ENCODE measurements at regions not wholly inside any gene's neighbourhood (a gene's known extent, or its start where the extent isn't known, plus 50 kb on each side); places are given as distances from the start of the nearest gene placed in this dataset.
"Not testable (repeated sequence)": the region's sequence is repeated elsewhere in the genome, so short reads cannot be mapped to it uniquely, and the experiment has no call there.

- Mint-ChIP-seq H3K27me3 (peaks cover 9 to 10% (median 9%) of the 10 kb centered on the region in 3 donors), H3K4me1 (peaks cover 2 to 13% (median 5%) of the 10 kb centered on the region in 3 donors)
- H3K9me3 Mint-ChIP-seq; DNase-seq; H3K36me3 Mint-ChIP-seq; H3K27ac Mint-ChIP-seq; H3K4me3 Mint-ChIP-seq; ATAC-seq (ENCODE audit: low read depth in 2 of 2): not testable (repeated sequence)
Measured at GRCh38 chr1:148341729-148342128, 141.4 kb downstream of the PPIAL4G start.

- H3K36me3 Mint-ChIP-seq; ATAC-seq (ENCODE audit: low read depth in 2 of 2); DNase-seq; H3K27me3 Mint-ChIP-seq; H3K9me3 Mint-ChIP-seq: not testable (repeated sequence)
- peak overlapping the region in 7 of 8 donors; percentile 1 to 99 (median 89) for H3K4me3 Mint-ChIP-seq
- peak overlapping the region; percentile 15 to 100 (median 100) for H3K27ac Mint-ChIP-seq
- peaks cover 26 to 32% (median 28%) of the 10 kb centered on the region in 3 donors for H3K4me1 Mint-ChIP-seq
Measured at GRCh38 chr1:148336121-148336918, 146.8 kb downstream of the PPIAL4G start.

DNA sequence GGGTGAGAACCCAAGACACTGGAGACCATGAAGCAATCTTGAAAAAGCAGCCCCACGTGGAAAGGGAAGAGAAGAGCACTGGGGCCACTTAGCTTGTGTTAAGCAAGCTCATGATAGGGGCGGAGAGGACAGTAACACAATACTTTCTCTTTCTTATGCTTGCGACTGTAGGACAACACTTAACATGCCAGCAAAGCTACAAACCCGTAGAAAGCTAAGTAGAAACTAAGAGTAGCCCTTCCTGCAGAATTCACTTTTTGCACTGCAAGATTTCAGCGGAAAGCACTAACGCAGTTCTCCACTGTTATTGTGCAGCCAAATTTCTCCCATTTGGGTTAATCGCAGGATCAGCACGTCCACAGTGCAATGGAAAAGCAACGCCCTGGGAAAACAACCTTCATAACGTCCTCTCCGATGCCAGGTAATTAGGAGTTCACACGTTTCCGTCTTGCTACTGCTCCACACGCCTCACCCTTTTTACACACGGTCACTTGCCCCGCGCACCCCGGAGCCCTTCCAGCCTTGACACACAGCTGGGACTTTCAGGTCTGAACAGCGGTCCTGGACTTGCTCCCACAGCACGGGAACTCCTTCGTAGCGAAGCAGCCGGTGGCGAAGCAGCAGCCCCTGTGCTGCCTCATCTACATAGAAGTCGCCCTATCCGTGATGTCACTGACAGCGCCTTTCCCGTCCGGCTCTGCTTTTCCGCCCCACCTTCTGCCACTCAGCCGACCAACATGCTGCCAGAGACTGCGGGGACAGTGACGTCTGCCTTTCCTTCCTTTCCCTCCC is 148.6 kb downstream of the PPIAL4G start:
- Mint-ChIP-seq H3K4me1 (peaks cover 26 to 32% (median 31%) of the 10 kb centered on the region in 3 donors), H3K4me3 (peak overlapping the region; percentile 85 to 99 (median 96)), H3K27me3 (peaks cover 0 to 6% (median 5%) of the 10 kb centered on the region in 3 donors), H3K36me3 (no peaks in the 10 kb centered on the region), H3K9me3 (no peaks in the 10 kb centered on the region), H3K27ac (peak overlapping the region; percentile 99 to 100 (median 100))
- DNase-seq, result peak; percentile 79
- ATAC-seq (ENCODE audit: low read depth in 2 of 2), result peak; percentile 76 to 81

DNA sequence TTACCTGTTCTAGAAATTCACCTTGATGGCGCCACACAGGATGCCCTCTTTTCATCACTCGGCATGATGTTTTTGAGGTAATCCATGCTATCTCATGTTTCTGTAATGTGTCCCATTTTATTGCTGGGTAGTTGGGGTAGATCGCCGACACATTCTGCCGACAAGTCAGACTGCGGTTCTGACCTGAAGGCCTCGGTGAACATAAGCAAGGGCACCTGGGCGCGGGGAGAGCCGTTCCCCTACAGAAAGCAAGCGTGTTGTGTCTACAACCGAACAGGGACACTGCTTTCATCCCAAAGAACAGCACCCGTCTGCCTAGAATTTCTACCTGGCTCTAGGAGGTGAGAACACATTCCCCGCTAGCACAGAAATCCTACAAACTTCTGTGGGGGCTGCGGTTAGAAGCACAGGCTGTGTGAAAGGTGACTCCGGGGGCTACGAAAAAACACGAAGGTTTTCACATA is 149.2 kb downstream of the PPIAL4G start:
- Mint-ChIP-seq H3K9me3 (no peaks in the 10 kb centered on the region), H3K27me3 (peaks cover 0 to 13% (median 11%) of the 10 kb centered on the region in 3 donors), H3K27ac (peak overlapping the region; percentile 99 to 100 (median 100)), H3K36me3 (no peaks in the 10 kb centered on the region), H3K4me1 (peaks cover 26 to 35% (median 32%) of the 10 kb centered on the region in 3 donors), H3K4me3 (peak overlapping the region; percentile 85 to 99 (median 96))
- ATAC-seq (ENCODE audit: low read depth in 2 of 2), result no peak
- no peak for DNase-seq

- ATAC-seq (ENCODE audit: low read depth in 2 of 2), result no peak
- no peak for DNase-seq
- H3K27ac Mint-ChIP-seq, result no peak overlapping the region
- peaks cover 2 to 12% (median 4%) of the 10 kb centered on the region in 3 donors for H3K4me1 Mint-ChIP-seq
- H3K27me3 Mint-ChIP-seq, result peaks cover 4 to 24% (median 21%) of the 10 kb centered on the region in 3 donors
- peak overlapping the region in 1 of 8 donors; percentile 62 for H3K4me3 Mint-ChIP-seq
- peaks cover 0 to 2% (median 0%) of the 10 kb centered on the region in 7 donors for H3K9me3 Mint-ChIP-seq
- no peaks in the 10 kb centered on the region for H3K36me3 Mint-ChIP-seq
Measured at GRCh38 chr1:148328884-148329283, 154.2 kb downstream of the PPIAL4G start.

DNA sequence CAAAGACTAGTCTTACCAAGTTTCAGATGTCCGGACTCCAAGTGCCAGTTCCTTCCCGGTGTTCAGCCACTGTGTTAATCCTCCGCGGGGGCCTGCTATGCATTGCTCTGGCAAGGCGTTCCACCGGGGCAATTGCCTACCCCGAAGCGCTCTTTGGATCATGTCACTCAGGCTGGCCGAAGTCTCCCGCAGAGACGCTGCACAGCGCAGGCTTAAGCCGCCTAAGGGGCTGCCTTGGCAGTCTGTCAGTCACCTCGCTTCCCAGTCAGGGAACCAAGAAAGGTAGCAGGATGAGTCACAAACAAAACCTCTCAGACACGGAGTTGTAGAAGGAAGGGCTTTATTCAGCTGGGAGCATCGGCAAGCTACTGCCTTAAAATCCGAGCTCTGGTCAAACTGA is 158.1 kb downstream of the PPIAL4G start:
- H3K4me3 Mint-ChIP-seq, result peak overlapping the region in 1 of 8 donors; percentile 33
- H3K4me1 Mint-ChIP-seq, result not testable (repeated sequence)

GRCh38 chr1:148324465-148324864 is 158.6 kb downstream of the PPIAL4G start:
- H3K36me3 Mint-ChIP-seq; DNase-seq; ATAC-seq (ENCODE audit: low read depth in 2 of 2); H3K4me1 Mint-ChIP-seq; H3K9me3 Mint-ChIP-seq; H3K4me3 Mint-ChIP-seq: not testable (repeated sequence)
- peaks cover 4 to 21% (median 17%) of the 10 kb centered on the region in 3 donors for H3K27me3 Mint-ChIP-seq
- H3K27ac Mint-ChIP-seq, result peak overlapping the region in 1 of 6 donors; percentile 73

More for the DNA sequence above, 158.1 kb downstream of the PPIAL4G start:
- H3K36me3 Mint-ChIP-seq; H3K27ac Mint-ChIP-seq; DNase-seq; ATAC-seq (ENCODE audit: low read depth in 2 of 2); H3K9me3 Mint-ChIP-seq: not testable (repeated sequence)
- H3K27me3 Mint-ChIP-seq, result peaks cover 4 to 26% (median 22%) of the 10 kb centered on the region in 3 donors

GRCh38 chr1:148320079-148320478 is 163.0 kb downstream of the PPIAL4G start:
- peaks cover 33 to 39% (median 37%) of the 10 kb centered on the region in 3 donors for H3K4me1 Mint-ChIP-seq
- H3K4me3 Mint-ChIP-seq, result peak overlapping the region in 3 of 8 donors; percentile 12 to 38 (median 19)
- not testable (repeated sequence) for ATAC-seq (ENCODE audit: low read depth in 2 of 2); H3K9me3 Mint-ChIP-seq; H3K27me3 Mint-ChIP-seq; H3K36me3 Mint-ChIP-seq; DNase-seq
- H3K27ac Mint-ChIP-seq, result peak overlapping the region in 1 of 6 donors; percentile 60

GRCh38 chr1:148318904-148319242 is 164.2 kb downstream of the PPIAL4G start:
- peaks cover 0 to 4% (median 0%) of the 10 kb centered on the region in 7 donors for H3K9me3 Mint-ChIP-seq
- ATAC-seq (ENCODE audit: low read depth in 2 of 2) (no peak), DNase-seq (no peak)
- peaks cover 0 to 5% (median 0%) of the 10 kb centered on the region in 3 donors for H3K27me3 Mint-ChIP-seq
- peaks cover 35 to 41% (median 41%) of the 10 kb centered on the region in 3 donors for H3K4me1 Mint-ChIP-seq
- H3K36me3 Mint-ChIP-seq, result no peaks in the 10 kb centered on the region
- H3K27ac Mint-ChIP-seq, result peak overlapping the region in 5 of 6 donors; percentile 36 to 99 (median 92)
- H3K4me3 Mint-ChIP-seq, result peak overlapping the region; percentile 87 to 100 (median 96)

DNA sequence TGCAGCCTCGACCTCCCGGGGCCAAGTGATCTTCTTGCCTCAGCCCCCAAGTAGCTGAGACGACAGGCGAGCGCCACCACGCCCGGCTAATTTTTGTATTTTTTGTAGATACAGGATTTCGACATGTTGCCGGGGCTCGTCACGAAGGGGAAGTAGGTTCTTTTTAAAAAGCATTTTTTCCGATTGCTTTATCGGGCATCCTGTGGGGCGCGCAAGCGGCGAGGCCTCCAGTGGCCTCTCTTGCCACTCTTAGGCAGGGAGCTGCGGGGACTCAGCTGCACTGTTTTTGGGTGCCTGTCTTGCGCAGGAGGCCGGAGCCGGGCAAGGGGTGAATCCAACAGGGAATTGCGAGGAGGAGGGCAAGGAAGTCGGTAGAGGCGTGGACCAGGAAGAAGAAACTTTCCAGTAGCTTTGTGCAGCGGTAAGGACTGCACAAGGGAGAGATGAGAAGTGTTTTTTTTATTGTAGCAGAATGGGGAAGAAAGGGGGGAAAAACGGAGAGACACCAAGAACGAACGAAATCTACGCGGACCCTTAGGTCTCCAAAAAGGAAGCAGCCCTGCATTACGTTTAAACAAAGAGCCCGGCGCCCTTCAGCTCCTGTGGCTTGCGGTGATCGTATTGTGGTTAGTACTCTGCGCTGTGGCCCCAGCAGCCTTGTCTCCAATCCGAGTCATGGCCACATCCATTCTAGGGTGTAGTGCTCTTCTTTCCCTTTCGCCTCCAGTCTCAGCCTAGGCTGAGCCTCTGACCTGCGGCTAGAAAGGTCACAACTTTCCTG is 164.8 kb downstream of the PPIAL4G start:
- DNase-seq, result peak; percentile 70
- ATAC-seq (ENCODE audit: low read depth in 2 of 2), result peak; percentile 78 to 81
- no peaks in the 10 kb centered on the region for H3K36me3 Mint-ChIP-seq
- H3K27ac Mint-ChIP-seq, result peak overlapping the region; percentile 64 to 99 (median 90)
- peak overlapping the region; percentile 87 to 100 (median 96) for H3K4me3 Mint-ChIP-seq
- H3K4me1 Mint-ChIP-seq, result peaks cover 35 to 41% (median 41%) of the 10 kb centered on the region in 3 donors
- H3K27me3 Mint-ChIP-seq, result peaks cover 0 to 5% (median 0%) of the 10 kb centered on the region in 3 donors
- H3K9me3 Mint-ChIP-seq, result peaks cover 0 to 5% (median 0%) of the 10 kb centered on the region in 7 donors

DNA sequence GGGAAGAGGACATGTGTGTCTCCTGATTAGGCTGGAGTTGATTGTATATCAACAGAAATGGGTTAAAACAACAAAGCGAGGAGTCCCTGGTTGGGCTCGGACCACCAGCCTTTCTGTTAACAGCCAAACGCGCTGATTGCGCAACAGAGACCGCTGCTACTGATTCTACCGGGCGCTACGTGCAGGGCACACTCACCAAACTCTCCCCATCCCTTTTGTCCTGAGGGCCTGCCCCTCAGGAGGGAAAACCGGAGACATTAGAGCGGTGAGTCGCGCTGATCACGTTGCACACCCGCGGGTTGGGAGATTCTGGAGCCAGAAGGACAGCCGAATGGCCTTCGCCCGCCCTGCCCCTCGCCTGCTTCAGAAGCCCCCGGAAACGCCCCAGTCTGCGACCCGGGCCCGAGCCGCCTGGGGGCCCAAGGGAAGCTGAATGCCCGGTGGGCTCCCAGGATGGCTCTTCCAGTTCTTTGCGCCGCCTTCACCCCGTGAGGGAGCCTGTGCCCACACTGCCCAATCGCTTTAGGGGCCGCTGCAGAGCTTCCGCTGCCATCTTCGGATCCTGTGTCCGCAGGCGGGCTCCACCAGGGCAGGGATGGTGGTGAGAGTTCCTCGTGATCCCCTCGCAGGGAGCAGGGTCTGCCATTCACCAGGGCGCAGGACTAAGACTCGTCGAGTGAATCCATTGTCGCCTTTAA is 165.4 kb upstream of the NBPF11 start:
- no peak for ATAC-seq (ENCODE audit: low read depth in 2 of 2)
- Mint-ChIP-seq H3K9me3 (peaks cover 0 to 7% (median 2%) of the 10 kb centered on the region in 7 donors), H3K4me3 (peak overlapping the region; percentile 87 to 100 (median 96)), H3K27ac (peak overlapping the region in 4 of 6 donors; percentile 82 to 99 (median 93)), H3K4me1 (peaks cover 35 to 41% (median 41%) of the 10 kb centered on the region in 3 donors), H3K27me3 (peaks cover 0 to 7% (median 1%) of the 10 kb centered on the region in 3 donors), H3K36me3 (no peaks in the 10 kb centered on the region)
- no peak for DNase-seq
